ENCODE measurements at regions not wholly inside any gene's neighbourhood (a gene's known extent, or its start where the extent isn't known, plus 50 kb on each side); places are given as distances from the start of the nearest gene placed in this dataset.

DNA sequence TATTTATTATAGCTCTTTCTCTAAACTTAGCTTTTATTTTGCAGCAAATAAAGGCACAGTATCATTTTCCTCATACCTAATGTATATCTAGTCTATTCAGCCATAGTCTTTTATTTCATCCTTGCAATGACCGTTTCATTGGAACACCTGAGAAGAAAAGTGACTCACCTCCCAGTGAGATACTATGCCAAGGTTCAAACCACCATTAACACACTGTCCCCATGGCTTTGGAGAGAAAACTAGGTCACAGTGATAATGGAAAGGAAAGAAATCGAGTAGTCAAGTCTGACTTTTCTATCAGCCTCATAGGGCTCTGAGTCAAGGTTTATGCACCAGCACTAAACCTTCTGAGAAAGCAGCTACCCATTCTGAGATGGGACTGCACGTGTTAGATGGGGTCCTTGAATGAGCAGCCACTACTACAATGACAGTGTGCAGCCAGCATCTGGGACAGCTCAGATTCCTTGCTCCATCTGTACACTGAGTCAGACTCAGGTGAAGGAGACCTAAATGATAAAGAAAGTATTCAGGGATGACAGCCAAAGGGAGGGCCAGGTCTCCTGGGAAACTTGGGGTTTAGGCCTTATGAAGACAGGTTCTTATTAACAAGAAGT lies 971.1 kb upstream of the ACVR2A start:
- TF ChIP-seq, protein P1, sequence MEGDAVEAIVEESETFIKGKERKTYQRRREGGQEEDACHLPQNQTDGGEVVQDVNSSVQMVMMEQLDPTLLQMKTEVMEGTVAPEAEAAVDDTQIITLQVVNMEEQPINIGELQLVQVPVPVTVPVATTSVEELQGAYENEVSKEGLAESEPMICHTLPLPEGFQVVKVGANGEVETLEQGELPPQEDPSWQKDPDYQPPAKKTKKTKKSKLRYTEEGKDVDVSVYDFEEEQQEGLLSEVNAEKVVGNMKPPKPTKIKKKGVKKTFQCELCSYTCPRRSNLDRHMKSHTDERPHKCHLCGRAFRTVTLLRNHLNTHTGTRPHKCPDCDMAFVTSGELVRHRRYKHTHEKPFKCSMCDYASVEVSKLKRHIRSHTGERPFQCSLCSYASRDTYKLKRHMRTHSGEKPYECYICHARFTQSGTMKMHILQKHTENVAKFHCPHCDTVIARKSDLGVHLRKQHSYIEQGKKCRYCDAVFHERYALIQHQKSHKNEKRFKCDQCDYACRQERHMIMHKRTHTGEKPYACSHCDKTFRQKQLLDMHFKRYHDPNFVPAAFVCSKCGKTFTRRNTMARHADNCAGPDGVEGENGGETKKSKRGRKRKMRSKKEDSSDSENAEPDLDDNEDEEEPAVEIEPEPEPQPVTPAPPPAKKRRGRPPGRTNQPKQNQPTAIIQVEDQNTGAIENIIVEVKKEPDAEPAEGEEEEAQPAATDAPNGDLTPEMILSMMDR (IDR thresholded peaks at IDR 0.05): no peak
- TF ChIP-seq POLR2A (IDR thresholded peaks at IDR 0.05) (no peak), EP300 (IDR thresholded peaks at IDR 0.05) (no peak)

All from sigmoid colon (tissue), 4 donors.